ENCODE measurements at regions not wholly inside any gene's neighbourhood (a gene's known extent, or its start where the extent isn't known, plus 50 kb on each side); places are given as distances from the start of the nearest gene placed in this dataset.

GRCh38 chr13:74052402-74052928 is 81.7 kb downstream of the KLF12 start:
- TF ChIP-seq CTCF (IDR thresholded peaks at IDR 0.05; ENCODE audit: insufficient read depth, low read depth, low read length) = no peak
- TF ChIP-seq EZH2 (IDR thresholded peaks at IDR 0.05; ENCODE audit: insufficient read depth, low read length) = no peak
